Muscle of arm (tissue), 1 donor: ENCODE measurements at regions not wholly inside any gene's neighbourhood (a gene's known extent, or its start where the extent isn't known, plus 50 kb on each side); places are given as distances from the start of the nearest gene placed in this dataset.

ENCODE experiments used
- DNase-seq: peaks from one replicate; pipeline ENCODE4 v3.0.0-alpha.2; 2013

DNA sequence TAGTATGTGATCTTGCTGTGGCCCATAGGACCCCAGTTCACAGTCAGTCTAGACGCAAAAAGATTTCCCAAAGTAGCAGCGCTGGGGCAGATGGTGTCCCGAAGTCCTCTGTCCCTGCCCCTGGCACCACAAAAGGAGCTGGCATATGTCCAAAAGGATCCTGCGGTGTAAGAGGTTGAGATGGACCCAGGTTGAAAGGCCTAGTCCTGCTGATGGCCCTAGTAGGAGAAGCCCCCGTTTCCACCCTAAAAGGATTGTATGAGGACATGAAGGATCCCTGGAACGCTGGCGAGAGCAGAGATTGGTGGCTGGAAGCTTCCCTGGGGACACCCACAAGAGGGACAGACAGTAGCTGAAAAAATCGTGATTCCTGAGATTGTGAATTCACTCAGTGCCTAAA lies 58.0 kb upstream of the DCAF8L1 start:
- DNase-seq, result no peak
